ENCODE measurements at regions not wholly inside any gene's neighbourhood (a gene's known extent, or its start where the extent isn't known, plus 50 kb on each side); places are given as distances from the start of the nearest gene placed in this dataset.

DNA sequence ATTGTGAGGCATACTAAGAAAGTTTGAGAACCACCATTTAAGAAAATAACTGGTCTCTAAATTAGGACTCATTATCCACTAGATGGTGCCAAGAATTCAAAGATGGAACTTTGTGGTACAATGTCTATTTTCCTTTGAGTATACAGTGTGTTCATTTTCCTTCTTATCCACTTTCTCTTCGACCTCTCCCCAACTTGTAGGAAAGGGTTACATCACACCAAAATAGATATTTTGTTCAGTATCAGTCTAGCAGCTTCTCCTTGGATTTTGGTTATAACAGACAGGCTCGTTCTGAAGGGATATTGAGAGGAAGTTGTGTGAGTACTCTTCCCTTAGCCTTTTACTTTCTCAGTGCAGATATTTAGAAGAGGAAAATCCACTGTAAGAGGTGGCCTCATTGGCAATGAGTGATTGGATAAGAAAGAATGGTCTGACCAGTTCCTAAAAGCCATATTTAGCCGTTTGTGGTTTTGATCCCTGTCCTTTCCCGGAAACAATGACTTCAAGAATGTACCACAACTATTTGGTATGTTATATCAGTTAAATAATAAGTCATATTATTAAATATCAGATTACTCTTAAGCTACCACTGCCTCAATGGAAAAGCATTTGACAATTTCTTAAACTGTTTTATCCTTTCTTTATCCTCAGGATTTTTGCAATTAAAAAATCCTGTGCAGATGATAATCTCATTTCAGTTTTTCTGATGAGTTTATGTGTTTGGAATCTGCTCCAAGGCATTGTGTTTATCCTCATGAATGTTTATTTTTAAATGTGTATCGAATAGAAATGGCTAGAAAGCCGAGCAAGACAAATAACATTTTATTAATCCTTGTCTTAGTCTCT lies 69.0 kb upstream of the GRAMD2B start:
- peak; percentile 70 for ATAC-seq
- no peak for DNase-seq (ENCODE audit: missing footprints)
- intact Hi-C loops (cut with DNase I) = loop anchor here (1.0 to 5.0 kb wide), 3 partner anchors 139 to 243 kb away; partner anchors contain the start of gene ALDH7A1

DNA sequence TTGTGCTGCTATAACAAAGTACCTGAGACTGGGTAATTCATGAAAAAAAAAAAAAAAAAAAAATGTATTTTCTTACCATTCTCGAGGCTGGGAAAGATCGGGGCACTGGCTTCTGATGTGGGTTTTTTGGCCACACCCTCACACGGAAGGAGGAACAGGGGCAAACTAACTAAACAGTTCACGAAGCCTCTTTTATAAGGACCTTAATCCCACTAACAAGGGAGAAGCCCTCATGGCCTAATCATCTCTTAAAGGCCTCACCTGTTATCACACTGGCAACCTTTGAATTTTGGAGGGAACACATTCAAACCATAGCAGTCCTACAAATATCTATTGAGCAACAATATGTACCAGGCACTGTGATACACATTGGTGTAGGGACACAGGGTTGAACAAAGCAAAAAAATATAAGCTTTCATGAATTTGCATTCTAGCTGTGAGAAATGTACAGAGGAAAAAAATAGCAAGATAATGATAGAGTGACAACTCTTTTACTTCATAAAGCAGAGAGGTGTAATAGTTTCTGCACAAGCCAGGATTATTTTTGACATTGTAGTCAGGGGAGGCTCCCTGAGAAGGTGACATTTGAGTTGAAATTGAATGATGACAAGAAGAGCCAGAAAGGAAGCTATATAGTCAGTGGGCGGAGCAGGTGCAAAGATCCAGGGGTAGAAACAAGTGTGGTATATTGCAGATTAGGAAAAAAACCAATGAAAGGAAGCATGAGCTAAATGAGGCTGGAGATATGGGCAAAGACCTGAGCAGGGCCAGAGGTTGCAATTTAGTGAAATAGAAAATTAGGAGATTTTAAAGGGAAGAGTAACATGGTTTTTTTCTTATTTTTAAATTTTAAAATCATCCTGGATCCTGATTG lies 68.1 kb upstream of the GRAMD2B start:
- ATAC-seq = no peak
- no peak for DNase-seq (ENCODE audit: missing footprints)
- intact Hi-C loops (cut with DNase I) = loop anchor here (1.0 to 5.0 kb wide), 3 partner anchors 138 to 242 kb away; partner anchors contain the start of gene ALDH7A1

DNA sequence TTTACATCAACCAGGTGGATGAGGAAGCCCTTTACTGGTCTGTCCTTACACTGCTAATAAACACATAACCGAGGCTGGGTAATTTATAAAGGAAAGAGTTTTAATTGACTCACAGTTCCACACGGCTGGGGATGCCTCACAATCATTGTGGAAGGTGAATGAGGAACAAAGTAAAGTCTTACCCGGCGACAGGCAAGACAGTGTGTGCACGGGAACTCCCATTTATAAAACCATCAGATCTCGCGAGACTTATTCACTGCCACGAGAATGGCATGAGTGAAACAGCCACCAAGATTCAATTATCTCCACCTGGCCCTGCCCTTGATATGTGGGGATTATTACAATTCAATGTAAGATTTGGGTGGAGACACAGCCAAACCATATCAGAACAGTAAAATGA lies 67.3 kb upstream of the GRAMD2B start:
- intact Hi-C loops (cut with DNase I) = loop anchor here (2.0 kb wide), 1 partner anchor 137 kb away; no protein-coding TSS in a partner anchor
- ATAC-seq = no peak

DNA sequence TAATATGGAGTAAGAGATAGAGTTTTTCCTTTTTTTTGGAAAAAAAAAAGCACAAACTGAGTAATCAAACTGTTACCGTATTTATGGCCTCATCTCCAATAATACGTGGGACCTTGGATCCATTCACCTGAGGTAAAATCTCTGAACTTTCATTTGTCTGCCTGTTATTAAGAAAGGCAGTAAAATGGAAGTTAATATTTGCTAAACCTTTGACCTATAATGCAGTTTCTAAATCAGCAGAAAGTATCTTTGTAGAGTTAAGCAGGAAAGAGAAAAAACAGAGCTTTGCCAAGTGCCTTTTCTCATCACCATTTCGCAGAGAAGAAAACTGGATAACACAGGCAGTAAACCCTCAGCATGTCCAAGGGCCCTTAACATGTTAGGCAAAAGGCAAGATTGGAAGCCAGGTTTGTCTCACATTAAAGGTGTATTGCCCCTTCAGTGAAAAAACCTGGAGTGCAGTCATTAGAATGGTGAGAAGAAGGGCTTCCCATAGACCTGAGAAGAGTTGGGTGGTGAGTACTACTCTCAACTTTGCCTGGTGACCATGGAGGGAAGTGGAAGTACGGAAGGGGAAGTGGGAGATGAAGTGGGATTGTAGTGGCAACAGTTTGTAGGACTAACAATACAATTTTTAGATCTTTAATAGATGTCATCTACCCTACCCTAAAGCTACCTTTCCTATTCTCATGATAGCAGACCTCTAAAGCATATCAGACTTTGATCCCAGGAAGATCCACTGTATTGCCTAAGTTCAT lies 65.4 kb upstream of the GRAMD2B start:
- ATAC-seq = no peak
- intact Hi-C loops (cut with DNase I) = no loop called here
- no peak for DNase-seq (ENCODE audit: missing footprints)

More for the DNA sequence above, 67.3 kb upstream of the GRAMD2B start:
- DNase-seq (ENCODE audit: missing footprints) = no peak

DNA sequence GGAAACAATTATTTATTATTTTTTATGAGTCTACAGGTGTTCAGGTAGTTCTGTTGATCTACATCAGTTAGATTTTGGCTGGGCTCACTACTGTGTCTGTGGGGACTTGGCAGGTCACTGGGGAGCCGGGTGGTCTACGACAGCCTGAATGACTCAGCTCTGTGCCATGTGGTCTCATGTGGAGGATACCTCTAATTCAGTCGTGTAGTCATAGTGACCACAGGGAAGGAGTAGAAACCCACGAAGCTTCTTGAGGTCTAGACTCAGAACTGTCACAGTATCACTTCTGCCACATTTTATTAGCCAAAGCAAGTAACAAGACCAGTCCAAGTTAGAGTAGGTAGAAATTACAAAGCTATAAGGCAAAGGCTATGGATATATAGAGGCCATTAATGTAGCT lies 64.7 kb upstream of the GRAMD2B start:
- intact Hi-C loops (cut with DNase I) = no loop called here
- no peak for DNase-seq (ENCODE audit: missing footprints)
- ATAC-seq = no peak

DNA sequence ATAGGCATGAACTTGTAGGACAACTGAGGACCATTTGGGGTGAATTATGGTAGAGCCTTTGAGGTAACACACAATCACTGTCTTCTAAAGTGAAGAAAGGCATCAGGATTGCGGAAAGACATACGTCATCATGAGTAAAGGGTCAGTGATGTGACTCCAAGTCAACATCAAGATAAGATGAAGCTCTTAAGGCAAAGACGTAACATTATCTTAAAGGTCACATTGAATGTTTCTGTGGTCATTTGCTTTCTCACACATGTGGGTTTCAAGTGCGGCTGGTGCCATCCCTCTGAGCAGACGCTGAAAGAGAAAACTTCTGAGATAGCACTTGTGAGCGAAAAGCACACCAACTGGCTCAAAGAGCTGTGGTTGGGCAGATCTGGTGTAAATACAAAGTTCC lies 63.3 kb upstream of the GRAMD2B start:
- ATAC-seq = no peak
- no peak for DNase-seq (ENCODE audit: missing footprints)
- intact Hi-C loops (cut with DNase I) = no loop called here

DNA sequence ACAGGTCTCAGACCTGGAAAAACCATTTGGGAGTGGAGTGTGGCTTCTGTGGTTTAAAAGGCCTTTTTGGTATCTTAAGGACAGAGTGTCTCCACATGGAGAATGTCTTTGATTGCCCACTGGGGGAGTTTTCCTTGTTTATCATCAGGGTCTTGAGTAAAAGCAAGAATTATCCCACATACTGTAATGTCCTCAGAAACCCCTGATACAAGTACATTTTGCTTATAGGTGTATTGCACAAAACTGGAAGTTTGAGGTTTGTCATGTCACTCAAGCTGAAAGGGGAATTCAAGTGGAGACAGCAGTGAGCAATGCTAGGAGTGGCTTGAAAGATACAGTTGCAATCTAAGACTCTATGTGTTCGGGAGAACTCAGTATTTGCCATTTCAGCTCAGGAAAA lies 62.7 kb upstream of the GRAMD2B start:
- intact Hi-C loops (cut with DNase I) = no loop called here
- ATAC-seq = no peak
- DNase-seq (ENCODE audit: missing footprints) = no peak

DNA sequence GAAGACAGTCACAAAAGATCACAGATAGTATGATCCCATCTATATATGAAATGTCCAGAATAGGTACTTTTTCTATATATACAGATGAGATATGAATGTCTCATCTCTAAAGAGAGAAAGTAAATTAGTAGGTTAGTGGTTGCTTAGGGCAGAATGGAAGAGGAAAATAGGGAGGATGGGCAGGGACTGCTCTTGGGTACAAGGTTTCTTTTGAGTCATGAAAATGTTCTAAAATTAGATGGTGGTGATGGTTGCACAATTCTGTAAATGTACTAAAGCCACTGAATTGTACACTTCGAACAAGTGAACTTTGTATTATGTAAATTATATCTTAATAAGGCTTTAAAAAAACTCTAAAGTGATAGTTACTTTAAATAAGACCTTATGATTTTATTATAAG lies 59.6 kb upstream of the GRAMD2B start:
- intact Hi-C loops (cut with DNase I) = no loop called here
- no peak for ATAC-seq
- DNase-seq (ENCODE audit: missing footprints) = no peak

DNA sequence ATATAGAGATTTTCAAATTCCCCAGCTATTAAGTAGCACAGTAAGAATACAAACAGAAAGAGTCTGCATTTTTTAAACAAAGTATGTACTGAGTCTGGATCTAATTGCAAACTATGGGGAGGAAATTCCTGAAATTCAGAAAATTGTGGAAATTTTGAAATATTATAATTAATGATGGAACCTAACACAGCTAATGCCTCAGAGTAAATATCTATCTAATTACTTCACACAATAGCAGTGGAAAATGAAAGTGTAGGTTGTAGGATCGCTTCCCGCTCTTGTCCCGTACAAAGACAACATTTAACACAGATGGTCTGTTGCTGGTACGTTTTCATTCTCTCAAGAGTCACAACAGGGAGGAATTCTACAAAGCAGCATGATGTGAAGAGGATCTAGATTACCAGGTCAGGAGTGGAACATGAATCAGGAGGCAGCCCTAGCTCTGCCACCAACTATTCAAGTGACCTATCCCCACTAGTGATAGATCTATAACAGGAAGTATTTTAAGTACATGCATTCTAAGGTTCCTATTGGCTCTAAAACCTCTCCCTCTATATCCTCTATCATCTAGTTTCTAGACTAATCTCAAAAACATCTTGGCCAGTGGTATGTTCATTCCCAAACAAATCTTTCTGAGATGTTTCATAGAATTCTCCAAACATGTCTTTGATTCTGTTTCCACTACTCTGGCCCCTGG lies 58.9 kb upstream of the GRAMD2B start:
- no peak for ATAC-seq
- no peak for DNase-seq (ENCODE audit: missing footprints)
- intact Hi-C loops (cut with DNase I) = no loop called here

DNA sequence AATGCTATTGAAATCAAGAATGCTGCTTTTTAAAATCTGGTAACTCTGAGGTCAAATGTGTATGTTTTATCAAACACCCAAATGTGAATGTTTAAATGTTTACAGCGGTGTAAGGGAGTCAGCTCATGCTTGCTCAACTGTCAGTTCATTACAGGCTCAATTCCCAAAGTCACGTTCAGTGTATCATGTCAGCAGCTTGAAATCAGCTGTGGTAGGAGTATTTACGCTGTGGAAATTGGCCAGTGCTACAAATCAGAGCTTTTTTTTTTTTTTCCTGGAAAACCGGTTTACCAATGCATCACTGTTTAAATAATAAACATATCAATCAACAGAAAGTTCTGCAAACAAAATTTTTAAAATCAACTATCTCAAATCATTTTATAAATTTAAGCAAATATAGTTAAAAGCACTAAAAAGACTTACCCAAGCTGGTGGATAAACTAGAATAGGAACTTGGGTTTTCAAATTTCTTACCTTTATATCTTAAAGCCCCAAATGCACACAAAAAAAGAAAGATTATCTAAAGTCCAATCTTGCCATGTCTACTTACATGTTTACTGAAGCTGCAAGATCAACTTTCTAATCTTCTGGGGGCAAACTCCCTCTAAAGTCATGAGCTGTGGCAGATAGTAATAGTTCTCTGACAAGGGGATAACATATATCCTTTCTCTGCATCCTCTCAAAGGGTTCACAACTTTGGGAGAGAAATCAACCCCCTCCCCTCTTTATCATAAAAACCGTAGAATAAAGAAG lies 57.6 kb upstream of the GRAMD2B start:
- DNase-seq (ENCODE audit: missing footprints) (no peak), ATAC-seq (no peak)
- intact Hi-C loops (cut with DNase I) = no loop called here

DNA sequence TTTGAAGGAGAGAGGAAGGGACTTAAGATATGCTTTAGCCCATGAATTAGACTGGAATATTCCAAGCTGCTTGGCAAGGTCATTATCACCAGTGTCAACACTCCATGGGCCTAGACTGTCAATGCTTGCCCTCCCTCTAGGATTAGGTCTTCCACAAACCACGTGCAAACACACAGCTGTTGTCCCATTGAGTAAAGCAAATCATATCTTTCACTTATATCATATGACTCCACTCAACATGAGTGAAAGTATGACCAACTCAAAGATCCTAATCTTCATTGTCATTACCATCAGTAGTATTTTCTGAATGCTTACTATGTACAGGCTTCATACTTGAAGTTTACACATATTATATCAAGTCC lies 57.0 kb upstream of the GRAMD2B start:
- intact Hi-C loops (cut with DNase I) = no loop called here
- peak; percentile 59 for ATAC-seq
- no peak for DNase-seq (ENCODE audit: missing footprints)

DNA sequence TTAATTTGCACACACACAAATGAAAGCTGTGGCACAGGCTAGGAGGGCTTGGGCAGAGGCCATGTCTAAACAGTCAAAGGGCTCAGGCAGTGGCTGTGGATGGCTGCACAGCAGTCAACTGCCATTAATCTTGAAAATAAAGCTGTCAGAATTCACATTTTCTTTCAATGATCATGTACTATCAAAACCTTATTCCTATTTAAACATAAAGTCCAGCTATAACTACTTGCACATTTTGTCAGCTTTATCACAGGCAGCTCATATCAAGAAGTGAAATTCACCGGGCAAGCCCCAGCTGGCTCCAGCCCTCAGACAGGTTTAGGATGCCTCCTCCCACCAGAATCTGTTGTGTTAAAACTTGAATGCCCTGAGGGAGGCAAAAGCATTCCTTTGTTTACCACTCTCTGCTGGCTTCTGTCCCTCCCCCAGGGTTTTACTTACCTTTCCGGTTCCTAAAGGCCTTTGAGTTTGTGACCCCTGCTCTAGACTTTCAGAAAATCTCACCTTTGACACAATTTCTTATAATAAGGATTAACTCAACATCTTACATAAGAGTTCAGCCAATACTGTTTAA lies 54.9 kb upstream of the GRAMD2B start:
- intact Hi-C loops (cut with DNase I) = no loop called here
- ATAC-seq (no peak), DNase-seq (ENCODE audit: missing footprints) (no peak)

DNA sequence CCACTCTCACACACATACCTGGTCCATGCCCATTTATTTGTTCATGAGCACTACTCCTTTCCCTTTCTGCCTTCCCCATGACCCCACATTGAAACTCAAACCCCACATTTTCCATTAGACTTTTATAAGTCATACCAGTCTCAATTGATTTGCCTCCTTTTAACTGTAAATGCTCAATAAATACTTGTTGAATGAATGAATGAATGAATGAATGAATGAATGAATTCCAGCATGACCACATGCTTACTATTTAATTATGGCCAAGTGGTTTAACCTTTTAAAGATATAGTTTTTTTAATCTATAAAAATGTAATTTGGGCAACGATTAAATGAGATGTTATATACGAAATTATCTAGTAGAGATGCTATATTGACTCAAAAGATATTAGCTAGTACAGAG lies 54.1 kb upstream of the GRAMD2B start:
- ATAC-seq = no peak
- intact Hi-C loops (cut with DNase I) = no loop called here
- no peak for DNase-seq (ENCODE audit: missing footprints)

DNA sequence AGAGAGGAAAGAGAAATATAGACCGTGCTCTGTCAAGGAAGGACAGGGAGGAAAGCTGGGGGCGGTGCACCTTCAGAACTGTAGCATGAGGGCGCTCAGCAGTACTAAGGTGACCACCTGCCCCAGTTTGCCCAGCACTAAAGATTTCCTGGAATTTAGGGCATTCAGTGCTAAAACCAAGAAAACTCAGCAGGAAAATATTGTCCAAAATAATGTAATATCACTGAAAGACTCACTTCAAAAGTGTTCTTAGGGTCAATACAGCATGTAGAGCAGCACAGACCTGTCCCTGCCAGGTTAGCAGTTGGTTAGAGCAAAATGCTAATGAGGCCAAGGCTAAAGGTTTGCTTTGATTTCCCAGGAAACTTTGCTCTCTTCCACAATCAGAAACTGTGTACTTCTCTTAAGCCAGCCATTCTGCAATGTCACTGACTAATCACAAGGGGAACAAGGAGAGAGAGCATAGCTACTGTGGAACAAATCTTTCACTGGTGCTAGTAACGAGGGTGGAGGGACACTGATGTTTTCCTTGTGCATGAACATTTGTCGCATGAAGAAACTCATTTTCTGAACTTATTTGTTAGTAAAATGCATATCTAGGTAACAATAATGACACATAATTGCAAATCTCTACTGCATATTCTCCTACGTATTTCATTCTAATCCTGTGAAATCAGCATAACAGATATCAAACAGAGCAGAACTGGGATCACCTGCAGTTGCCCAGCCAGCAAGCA lies 53.0 kb upstream of the GRAMD2B start:
- ATAC-seq (no peak), DNase-seq (ENCODE audit: missing footprints) (no peak)
- intact Hi-C loops (cut with DNase I) = loop anchor here (5.0 kb wide), 1 partner anchor 52 kb away; the partner anchor contains the start of gene GRAMD2B

DNA sequence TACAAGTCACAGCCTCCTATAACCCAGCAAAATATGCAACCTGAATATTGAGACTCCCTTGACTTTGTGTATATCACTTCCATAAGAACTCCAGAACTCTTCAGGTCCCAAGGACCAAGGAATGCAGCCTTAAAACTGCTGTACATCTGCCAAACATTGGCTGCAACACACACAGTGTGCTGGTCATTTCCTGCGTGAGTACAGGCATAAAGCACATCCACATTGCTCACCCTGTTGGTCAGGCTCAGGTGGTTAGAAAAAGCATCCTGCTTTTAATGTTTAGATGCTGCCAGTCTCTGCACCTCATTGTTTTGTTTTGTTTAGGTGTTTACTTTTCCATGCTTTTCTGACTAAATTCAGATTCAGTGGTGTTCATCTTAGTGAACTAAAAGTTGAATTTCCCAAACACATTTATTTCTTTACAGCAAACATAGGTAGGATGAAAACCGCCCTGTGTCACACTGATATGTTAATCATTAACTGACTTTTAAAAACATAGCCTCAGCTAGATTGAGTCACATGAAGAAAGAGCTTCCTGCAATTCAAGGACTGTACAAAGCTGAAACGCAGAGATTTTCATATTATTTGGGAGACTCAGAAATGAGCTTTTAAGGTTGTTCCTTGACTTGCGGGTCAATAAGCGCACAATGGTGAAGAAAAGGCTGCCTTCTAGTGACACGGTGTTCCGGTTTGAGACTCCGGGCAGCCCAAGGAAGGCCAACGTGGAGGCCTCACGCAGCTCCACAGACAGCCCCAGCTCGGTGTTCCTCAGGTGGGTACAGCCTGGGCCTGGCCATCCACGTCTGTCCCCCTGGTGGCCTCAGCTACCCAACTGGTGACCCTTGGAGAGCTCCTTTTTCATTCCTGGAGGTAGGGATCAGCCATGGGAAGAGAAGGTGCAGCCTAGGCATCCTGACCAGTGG lies 52.2 kb upstream of the GRAMD2B start:
- DNase-seq (ENCODE audit: missing footprints) (peak; percentile 45), ATAC-seq (no peak)
- intact Hi-C loops (cut with DNase I) = loop anchor here (5.0 kb wide), 1 partner anchor 51 kb away; the partner anchor contains the start of gene GRAMD2B
